Ascending aorta (tissue), 2 donors: ENCODE measurements at regions not wholly inside any gene's neighbourhood (a gene's known extent, or its start where the extent isn't known, plus 50 kb on each side); places are given as distances from the start of the nearest gene placed in this dataset.

ENCODE experiments used
- DNase-seq, 2 donors: peaks; one replicate each; pipeline ENCODE4 v3.0.0-alpha.2; 2019; ENCODE audit warnings: low spot score in 2 of 2
- H3K27ac ChIP-seq, 2 donors: fragments of 200-600 bp; sonication (generic); one replicate each; pipeline ENCODE4 v1.5.1; 2016 to 2017; ENCODE audit warnings: mild to moderate bottlenecking in 1 of 2
- H3K27me3 ChIP-seq: fragments of 200-600 bp; sonication (generic); one replicate; pipeline ENCODE4 v1.5.1; 2017
- H3K36me3 ChIP-seq, 2 donors: fragments of 200-600 bp; sonication (generic); one replicate each; pipeline ENCODE4 v1.5.1; 2016
- H3K4me1 ChIP-seq, 2 donors: fragments of 200-600 bp; sonication (generic); one replicate each; pipeline ENCODE4 v1.5.1; 2016 to 2017; ENCODE audit warnings: mild to moderate bottlenecking in 1 of 2
- H3K4me3 ChIP-seq, 2 donors: fragments of 200-600 bp; sonication (generic); one replicate each; pipeline ENCODE4 v1.5.1; 2016 to 2017; ENCODE audit warnings: mild to moderate bottlenecking in 1 of 2
- H3K9me3 ChIP-seq, 2 donors: fragments of 200-600 bp; sonication (generic); one replicate each; pipeline ENCODE4 v1.5.1; 2016
- intact Hi-C: fragments of 100-400 bp; cut with DNase I; formaldehyde crosslinking; loops from one replicate; pipeline ENCODE4 v1.15.1; 2023
- TF ChIP-seq, protein P1 (sequence below), 3 experiments: fragments of 200-600 bp in 2 of 3; fragments of 450-650 bp in 1 of 3; sonication (generic) in 2 of 3; IDR thresholded peaks; one replicate each; pipeline ENCODE4 v1.5.1; 2016 to 2019; ENCODE audit warnings: antibody characterized with exemption in 3 of 3, mild to moderate bottlenecking in 1 of 3, moderate library complexity in 1 of 3

DNA sequence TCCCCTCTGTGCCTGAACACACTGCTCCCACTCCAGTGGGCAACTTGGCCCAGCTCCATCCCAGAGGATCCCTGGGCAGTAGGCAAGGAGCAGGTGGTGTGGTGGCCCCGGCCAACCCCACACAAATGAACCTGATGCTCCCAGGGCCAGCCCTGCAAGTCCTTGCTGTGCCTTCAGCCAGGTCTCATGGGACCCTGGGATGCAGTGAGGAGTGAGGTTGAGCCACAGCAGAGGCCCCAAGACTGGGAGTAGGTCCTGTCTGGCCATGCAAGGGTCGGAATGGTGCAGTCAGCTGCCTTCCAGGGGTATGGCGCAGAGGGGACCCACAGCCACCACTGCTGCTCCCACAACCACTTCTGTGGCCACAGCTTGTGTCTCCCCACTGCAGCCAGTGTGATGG lies 234.5 kb upstream of the DKK2 start:
- TF ChIP-seq, protein P1, sequence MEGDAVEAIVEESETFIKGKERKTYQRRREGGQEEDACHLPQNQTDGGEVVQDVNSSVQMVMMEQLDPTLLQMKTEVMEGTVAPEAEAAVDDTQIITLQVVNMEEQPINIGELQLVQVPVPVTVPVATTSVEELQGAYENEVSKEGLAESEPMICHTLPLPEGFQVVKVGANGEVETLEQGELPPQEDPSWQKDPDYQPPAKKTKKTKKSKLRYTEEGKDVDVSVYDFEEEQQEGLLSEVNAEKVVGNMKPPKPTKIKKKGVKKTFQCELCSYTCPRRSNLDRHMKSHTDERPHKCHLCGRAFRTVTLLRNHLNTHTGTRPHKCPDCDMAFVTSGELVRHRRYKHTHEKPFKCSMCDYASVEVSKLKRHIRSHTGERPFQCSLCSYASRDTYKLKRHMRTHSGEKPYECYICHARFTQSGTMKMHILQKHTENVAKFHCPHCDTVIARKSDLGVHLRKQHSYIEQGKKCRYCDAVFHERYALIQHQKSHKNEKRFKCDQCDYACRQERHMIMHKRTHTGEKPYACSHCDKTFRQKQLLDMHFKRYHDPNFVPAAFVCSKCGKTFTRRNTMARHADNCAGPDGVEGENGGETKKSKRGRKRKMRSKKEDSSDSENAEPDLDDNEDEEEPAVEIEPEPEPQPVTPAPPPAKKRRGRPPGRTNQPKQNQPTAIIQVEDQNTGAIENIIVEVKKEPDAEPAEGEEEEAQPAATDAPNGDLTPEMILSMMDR (IDR thresholded peaks at IDR 0.05) = no peak
- intact Hi-C loops = no loop called here
- Histone ChIP-seq H3K27ac (no peak overlapping the region), H3K27me3 (no peaks in the 10 kb centered on the region), H3K4me1 (no peaks in the 10 kb centered on the region), H3K4me3 (no peak overlapping the region), H3K36me3 (no peaks in the 10 kb centered on the region), H3K9me3 (no peaks in the 10 kb centered on the region)
- no peak for DNase-seq

DNA sequence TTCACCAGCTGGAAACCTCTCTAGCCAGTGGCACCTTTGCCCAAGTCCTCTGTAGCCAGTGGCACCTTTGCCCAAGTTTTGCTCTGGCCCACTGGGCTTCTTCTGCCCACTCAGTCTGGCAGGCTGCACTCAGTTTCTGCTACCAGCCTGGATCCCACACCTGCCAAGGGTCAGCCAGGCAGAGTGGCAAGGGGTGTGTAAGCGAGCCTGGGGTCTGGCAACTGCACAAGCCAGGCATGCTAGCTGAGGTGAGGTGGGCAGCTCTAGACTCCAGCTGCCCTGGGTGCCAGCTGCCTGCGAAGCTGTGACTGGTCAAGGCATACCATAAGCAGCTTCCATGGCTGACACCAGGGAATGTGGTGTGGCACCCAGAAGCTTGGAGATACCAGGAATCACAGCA lies 233.1 kb upstream of the DKK2 start:
- DNase-seq = no peak
- Histone ChIP-seq H3K27me3 (no peaks in the 10 kb centered on the region), H3K27ac (no peak overlapping the region), H3K4me3 (no peak overlapping the region), H3K9me3 (no peaks in the 10 kb centered on the region), H3K4me1 (no peaks in the 10 kb centered on the region), H3K36me3 (no peaks in the 10 kb centered on the region)
- intact Hi-C loops = no loop called here
- TF ChIP-seq, protein P1 (IDR thresholded peaks at IDR 0.05) = no peak

DNA sequence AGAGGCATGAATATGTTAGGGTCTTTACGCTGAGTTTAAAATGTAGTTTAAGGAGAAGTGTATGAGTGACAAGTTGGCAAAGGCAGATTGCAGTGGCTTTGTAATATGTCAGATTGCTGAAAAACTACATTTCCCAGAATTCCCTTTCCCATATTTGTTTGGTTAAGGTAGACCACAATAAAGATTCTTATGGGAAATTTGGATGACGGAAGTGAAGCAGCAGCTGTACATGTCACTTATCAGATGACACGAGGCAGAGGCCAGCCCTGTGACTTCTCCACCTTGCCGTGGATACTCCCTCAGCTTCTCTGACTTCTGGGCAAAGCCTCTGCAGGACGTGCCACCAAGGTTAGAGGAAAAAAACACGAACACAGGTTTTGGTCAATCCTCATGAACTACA lies 229.7 kb upstream of the DKK2 start:
- TF ChIP-seq, protein P1 (IDR thresholded peaks at IDR 0.05) = no peak
- DNase-seq = no peak

DNA sequence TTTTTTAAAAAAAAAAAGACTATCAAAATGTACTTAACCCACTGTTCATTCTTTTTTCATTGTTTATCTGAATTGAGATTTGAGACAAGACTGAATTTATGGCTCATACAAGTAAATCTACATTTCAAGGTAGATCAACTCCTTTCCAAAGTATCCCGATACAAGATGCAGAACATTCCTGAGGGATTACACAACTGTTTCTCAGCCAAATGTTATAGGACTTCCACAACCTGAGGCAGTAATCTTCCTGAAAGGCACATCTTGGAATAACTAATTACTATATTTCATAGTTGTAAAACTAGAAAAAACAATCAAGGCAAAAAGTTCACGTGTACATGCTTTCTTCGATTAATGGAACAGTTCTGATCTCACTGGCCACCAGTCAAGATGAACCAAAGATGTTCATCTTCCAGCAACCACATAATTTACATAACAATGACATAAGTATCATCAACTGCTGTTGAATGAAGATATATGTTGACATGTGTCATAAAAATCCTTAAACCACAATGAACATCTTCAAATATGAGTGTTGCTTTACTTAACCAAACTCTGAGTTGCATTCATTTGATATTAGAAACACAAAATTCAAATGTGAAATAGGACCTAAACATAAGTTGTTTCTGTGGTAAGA lies 225.2 kb upstream of the DKK2 start:
- DNase-seq = no peak
- H3K27me3 ChIP-seq = no peaks in the 10 kb centered on the region
- no peaks in the 10 kb centered on the region for H3K9me3 ChIP-seq
- no peaks in the 10 kb centered on the region for H3K4me1 ChIP-seq
- intact Hi-C loops = no loop called here
- H3K36me3 ChIP-seq = no peaks in the 10 kb centered on the region
- no peak overlapping the region for H3K4me3 ChIP-seq
- TF ChIP-seq, protein P1 (IDR thresholded peaks at IDR 0.05) = no peak
- no peak overlapping the region for H3K27ac ChIP-seq

More for the DNA sequence above, 229.7 kb upstream of the DKK2 start:
- intact Hi-C loops = no loop called here
- Histone ChIP-seq H3K9me3 (no peaks in the 10 kb centered on the region), H3K4me1 (no peaks in the 10 kb centered on the region), H3K36me3 (no peaks in the 10 kb centered on the region), H3K27me3 (no peaks in the 10 kb centered on the region), H3K4me3 (no peak overlapping the region), H3K27ac (no peak overlapping the region)

DNA sequence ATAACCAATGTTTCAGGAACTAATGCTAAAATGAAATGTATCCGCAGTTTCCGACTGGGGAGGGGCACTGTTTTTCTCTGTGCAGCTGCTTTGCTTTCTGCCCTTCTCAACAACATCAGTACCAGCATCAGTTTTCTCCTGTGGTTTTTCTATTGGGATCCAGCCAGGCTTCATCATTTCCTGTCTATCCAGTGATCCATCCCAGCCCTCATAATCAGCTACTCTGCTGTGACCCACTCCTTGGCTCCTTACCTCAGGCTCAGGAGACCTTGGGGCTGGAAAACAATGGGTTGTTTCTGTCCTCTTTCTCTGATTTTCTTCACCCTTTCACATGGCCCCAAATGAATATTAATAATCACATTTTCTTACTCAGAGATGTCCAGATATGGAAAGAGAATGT lies 222.2 kb upstream of the DKK2 start:
- Histone ChIP-seq H3K4me1 (no peaks in the 10 kb centered on the region), H3K27me3 (no peaks in the 10 kb centered on the region), H3K9me3 (no peaks in the 10 kb centered on the region), H3K27ac (no peak overlapping the region), H3K36me3 (no peaks in the 10 kb centered on the region), H3K4me3 (no peak overlapping the region)
- intact Hi-C loops = no loop called here
- no peak for DNase-seq
- TF ChIP-seq, protein P1 (IDR thresholded peaks at IDR 0.05) = no peak

DNA sequence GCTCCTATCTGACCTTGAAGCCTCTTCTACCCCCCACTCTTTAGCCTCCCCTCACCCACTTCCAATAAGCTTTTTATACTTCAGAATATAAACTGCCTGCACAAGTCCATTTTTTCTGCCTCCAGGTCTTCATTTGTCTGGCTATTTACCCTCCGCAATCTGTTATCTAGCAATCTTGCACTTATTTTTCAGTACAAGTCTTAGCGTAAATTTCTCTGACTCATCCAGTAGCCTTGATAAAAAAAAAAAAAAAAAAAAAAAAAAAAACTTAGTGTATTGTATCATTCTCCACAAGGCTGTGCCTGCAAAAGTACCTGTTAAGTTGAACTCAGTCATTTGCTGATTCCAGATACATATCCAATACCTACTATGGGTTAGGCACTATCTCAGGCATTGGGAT lies 219.5 kb upstream of the DKK2 start:
- Histone ChIP-seq H3K27ac (no peak overlapping the region), H3K4me1 (no peaks in the 10 kb centered on the region), H3K27me3 (no peaks in the 10 kb centered on the region), H3K36me3 (no peaks in the 10 kb centered on the region), H3K9me3 (no peaks in the 10 kb centered on the region), H3K4me3 (no peak overlapping the region)
- TF ChIP-seq, protein P1 (IDR thresholded peaks at IDR 0.05) = no peak
- DNase-seq = no peak
- intact Hi-C loops = no loop called here
